SHP77 treated with DMSO at 0.1 percent for 48 hours (cell line): ENCODE measurements at regions not wholly inside any gene's neighbourhood (a gene's known extent, or its start where the extent isn't known, plus 50 kb on each side); places are given as distances from the start of the nearest gene placed in this dataset.
"Not testable (repeated sequence)": the region's sequence is repeated elsewhere in the genome, so short reads cannot be mapped to it uniquely, and the experiment has no call there.

ENCODE experiments used
- DNase-seq: peaks from one replicate; lab custom pipeline; 2025; lab: John Stamatoyannopoulos, UW

GRCh38 chr6:139474145-139475108 is 100.0 kb upstream of the CITED2 start:
- peak; percentile 19 for DNase-seq

DNA sequence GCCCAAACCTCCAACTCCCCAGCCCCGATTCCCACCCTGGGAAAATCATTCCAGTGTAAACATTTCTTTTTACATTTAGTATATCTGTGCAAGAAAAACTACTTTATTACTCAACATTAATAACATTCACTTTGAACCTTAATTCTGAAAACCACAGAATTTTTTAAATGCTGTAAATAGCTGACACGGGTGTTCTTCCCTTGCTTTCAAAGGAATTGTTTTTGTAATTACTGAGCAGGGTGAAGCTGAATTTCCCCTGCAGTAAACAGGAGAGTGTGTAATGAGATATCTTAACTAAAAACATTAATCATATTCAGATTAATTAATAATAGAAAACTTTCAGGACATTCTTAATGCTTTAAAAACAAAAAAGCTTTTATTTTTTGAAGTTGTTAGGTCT is 99.3 kb upstream of the CITED2 start:
- DNase-seq, result no peak

- no peak for DNase-seq
Measured at GRCh38 chr6:139473231-139473701, 98.8 kb upstream of the CITED2 start.

DNA sequence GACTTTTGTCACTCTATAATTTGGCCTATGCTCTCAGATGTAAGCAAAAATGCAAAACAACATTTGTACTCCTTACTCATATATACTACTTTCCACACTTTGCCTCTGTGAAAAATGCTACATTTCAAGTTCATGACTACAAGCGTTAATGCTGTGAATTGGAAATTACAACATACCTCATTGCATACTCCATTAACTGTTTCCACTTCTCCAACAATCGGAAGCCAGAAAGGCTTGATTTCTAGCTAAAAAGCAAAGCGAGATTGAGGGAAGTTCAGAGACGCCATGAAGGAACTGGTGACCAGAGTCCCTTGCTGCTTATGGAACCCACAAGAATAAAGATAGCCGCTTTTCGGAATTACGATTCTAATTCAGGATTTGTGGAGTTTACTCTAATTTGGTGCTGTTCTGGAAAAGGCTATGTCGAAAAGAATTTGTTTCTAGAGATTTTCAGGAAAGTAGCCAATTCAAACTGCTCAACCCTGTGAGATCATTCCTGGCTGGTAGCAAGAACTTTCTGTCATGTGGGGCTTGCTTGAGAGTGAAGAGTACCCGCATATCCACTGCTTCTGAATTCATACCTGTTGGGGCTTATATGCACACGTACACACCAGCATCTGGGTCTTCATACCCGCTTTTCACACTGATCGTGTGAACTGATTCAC is 98.0 kb upstream of the CITED2 start:
- DNase-seq, result no peak

- no peak for DNase-seq
Measured at GRCh38 chr6:139470997-139471396, 96.5 kb upstream of the CITED2 start.

DNA sequence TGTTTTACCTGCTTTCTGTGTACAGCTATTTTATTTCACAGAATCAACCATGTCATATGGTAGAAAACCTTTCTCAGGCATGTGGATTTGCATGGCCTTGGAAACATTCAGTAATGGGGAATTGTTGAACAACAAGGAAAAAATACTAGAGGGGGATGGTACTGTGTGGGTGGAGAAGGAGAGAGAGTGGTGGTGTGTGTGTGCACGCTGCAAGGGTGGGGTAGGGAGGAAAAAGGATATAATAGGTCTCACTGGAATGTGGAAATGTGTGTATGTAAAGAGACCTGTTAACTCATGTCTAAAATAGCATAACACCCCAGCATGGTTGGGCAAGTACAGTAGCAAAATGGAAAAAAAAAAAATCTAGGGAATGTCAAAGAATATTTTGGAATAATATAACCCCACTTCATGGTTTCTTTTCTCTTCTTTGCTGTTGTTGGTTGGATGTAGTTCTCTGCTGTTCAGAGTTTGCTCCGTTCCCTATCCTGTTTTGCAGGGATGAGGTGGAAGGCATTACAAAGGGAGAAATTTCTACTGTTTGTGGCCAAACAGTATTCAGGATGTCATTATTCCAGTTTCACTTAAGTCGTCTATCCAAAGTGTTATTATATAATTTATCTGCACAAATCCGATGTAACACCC is 93.9 kb upstream of the CITED2 start:
- no peak for DNase-seq

- no peak for DNase-seq
Measured at GRCh38 chr6:139457476-139457875, 83.0 kb upstream of the CITED2 start.

- DNase-seq, result no peak
Measured at GRCh38 chr6:139452148-139452876, 77.9 kb upstream of the CITED2 start.

DNA sequence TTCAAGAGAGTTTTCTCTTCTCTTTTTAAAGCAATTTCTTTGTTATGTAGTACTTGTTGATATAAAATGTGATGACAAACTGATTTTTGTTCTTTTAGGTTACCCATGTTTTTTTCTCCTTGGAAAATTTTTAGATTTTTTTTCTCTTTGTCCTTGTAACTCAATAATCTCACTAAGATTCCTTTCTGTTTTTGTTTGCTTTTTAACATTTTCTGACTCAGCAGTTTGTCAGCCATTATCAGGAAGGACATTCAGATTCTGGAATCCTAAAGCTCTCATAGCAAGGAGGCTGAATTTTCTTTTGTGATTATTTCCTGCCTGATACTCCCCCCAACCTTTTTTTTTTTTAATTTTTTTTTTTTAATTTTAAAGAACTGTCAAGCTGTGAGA is 75.2 kb upstream of the CITED2 start:
- DNase-seq, result no peak

DNA sequence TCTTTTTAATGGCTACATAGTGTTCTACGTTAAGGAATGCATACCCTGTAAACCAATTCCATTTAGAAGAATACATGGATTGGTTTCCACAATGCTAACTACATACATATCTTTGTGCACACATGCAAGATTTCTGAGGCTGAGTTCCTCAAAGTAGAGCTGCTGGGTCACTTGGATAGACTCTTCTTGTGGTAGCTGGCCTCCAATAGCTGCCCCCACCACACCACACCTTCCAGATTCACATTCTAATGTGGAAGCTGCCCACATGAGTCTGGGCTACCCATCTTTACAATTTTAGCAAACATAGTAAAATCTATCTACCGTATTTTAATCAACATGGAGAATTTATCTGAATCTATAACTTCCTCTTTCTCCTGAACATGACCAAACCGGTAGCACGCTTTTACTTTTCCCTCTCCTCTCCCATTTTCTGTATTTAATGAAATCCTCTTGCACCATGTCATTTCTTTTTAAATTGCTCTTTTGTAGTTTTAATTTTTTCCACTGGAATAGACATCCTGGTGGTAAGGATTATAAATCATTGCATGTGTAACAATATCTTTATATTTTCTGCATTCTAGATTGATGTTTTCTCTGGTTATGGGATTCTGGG is 74.7 kb upstream of the CITED2 start:
- DNase-seq, result no peak

DNA sequence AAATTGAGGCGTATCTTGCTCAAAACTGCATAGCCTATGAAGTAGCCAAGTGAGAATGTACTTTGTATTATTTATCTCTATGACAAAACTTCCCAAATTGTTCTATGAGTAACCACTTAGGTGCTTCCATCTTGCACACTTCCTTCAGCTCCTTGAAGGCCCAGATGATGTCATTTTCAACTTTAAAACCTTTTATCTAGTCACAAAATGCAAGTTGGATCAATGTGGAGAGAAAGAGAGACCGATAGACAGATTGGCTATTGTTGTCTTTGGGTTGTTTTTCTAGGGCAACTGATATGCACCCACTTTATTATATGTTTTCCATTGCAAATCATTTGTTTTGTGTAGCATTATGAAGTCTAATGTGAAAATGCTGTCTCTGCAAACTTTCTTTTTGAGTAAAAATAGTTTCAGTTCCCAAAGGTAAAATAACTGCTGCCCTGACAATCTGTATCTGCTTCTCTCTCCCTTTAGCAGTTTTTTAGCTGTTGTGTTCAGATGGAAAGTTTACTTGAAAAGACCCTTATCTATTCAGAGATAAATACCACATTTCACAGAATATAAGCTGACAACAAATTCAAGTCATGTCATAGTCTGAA is 73.7 kb upstream of the CITED2 start:
- no peak for DNase-seq

DNA sequence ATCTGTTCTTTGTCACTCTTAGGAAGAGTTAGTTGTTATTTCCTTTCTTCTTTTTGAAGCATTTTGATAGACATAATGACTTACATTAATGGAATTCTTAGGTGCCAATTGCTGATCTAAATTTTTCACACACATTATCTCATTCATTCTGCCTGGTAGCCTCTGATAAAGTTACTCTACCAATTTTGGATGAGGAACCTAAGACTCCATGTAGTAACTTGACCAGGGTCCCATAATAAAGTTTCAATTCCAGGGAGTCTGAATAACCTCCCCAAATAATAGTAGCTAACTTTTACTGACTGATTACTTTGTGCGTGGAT is 73.2 kb upstream of the CITED2 start:
- no peak for DNase-seq

- DNase-seq, result no peak
Measured at GRCh38 chr6:139446768-139447655, 72.6 kb upstream of the CITED2 start.

DNA sequence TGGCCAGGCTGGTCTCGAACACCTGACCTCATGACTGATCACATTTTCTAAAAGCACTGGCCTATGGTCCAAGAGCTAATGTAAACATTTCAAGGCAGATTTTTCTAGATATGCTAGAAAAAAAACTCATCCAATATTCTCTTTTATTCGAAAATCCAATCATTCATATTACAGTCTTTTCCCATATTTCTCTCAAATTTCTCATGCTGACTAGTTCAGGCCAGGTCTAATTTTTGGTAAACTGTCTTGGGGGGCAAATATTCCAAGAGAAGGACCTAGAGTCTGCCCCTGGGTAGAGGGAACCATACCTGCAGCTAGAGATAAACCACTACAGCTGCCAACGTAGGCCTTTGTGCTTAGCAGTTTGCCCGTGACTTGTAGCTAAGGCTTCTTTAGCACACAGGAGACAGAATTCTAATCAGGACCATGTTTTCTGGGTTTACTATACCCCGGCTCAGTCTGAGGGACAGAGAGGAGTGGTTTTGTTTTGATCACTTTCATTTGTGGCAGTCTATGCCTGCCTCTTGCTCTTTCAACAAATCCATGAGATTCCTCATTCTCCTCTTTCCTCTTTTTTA is 71.8 kb upstream of the CITED2 start:
- DNase-seq, result no peak

- DNase-seq, result not testable (repeated sequence)
Measured at GRCh38 chr6:139444273-139444787, 69.9 kb upstream of the CITED2 start.

GRCh38 chr6:139443231-139444112 is 69.0 kb upstream of the CITED2 start:
- no peak for DNase-seq

DNA sequence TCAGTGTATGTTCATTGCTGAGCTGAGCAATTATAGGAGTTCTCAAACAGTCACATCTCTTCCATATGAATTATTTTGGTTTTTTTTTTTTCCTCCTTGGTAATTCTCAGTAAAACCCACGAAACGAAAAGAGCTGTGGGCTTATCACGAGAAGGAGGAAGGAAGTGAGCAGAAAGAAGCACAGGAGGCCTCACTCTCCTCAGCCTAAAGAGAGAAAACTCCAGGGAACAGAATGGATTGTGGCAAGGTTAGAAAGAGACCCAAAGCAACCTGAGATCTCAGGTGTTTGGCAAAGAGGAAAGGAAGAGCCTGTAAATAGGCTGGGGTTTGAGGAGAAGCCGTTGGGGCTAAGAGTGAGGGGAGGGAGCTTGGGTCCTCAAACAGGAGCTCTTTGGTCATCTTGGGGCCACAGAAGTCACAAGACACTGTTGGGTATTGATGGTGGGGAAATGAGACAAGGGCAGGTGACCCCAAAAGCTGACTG is 67.8 kb upstream of the CITED2 start:
- no peak for DNase-seq

DNA sequence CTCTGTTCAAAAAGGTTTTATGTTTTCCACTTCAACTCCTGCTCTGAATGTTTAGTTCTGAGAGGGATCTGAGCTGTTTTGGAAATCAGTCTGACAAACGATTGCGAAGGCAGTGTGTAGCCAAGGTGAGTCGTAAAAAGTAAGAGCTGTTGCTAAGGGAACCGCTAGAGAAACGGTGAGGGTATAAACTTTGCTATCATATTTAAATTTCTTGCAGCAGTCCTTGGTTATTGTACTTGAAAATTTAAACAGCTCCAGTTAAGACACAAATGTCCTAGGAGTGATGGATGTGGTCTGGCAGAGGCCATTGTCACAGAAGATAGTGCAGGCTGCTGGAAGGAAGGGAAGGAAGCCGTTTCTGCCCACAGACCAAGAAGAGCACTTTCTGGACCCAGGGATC is 64.9 kb upstream of the CITED2 start:
- no peak for DNase-seq

DNA sequence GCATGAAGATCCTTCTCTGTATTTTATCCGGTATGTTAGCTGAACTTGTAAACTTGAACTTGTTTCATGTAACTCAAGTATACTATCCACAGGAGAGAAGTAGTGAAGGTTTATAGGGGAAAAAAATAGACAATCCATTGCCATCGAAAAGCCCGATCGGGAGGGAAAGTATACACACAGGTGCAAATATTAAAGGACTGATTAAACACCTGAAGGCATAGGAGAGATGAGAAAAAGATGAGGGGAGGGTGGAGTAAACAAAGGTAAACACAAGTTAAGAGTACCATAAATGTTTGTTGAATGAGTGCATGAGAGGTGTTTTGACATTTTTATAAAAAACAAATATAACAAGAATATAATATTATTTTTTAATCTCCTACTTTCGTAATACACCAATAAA is 64.3 kb upstream of the CITED2 start:
- DNase-seq, result no peak
